ENCODE measurements at regions not wholly inside any gene's neighbourhood (a gene's known extent, or its start where the extent isn't known, plus 50 kb on each side); places are given as distances from the start of the nearest gene placed in this dataset.

GRCh38 chrX:150163956-150164726 lies 199.0 kb upstream of the MAMLD1 start:
- DNase-seq (ENCODE audit: extremely low read depth in 1 of 2, low read depth in 1 of 2): no peak

GRCh38 chrX:150164971-150165600 lies 198.0 kb upstream of the MAMLD1 start:
- DNase-seq (ENCODE audit: extremely low read depth in 1 of 2, low read depth in 1 of 2): no peak

GRCh38 chrX:150165776-150166610 lies 197.1 kb upstream of the MAMLD1 start:
- DNase-seq (ENCODE audit: extremely low read depth in 1 of 2, low read depth in 1 of 2): no peak

GRCh38 chrX:150167482-150168324 lies 195.4 kb upstream of the MAMLD1 start:
- no peak for DNase-seq (ENCODE audit: extremely low read depth in 1 of 2, low read depth in 1 of 2)

- no peak for DNase-seq (ENCODE audit: extremely low read depth in 1 of 2, low read depth in 1 of 2)
Measured at GRCh38 chrX:150182161-150182560, 181.0 kb upstream of the MAMLD1 start.

- DNase-seq (ENCODE audit: extremely low read depth in 1 of 2, low read depth in 1 of 2): no peak
Measured at GRCh38 chrX:150184491-150184890, 178.6 kb upstream of the MAMLD1 start.

GRCh38 chrX:150185766-150186165 lies 177.4 kb upstream of the MAMLD1 start:
- DNase-seq (ENCODE audit: extremely low read depth in 1 of 2, low read depth in 1 of 2): no peak

GRCh38 chrX:150192816-150193215 lies 170.3 kb upstream of the MAMLD1 start:
- DNase-seq (ENCODE audit: extremely low read depth in 1 of 2, low read depth in 1 of 2): no peak

GRCh38 chrX:150196285-150196684 lies 166.8 kb upstream of the MAMLD1 start:
- no peak for DNase-seq (ENCODE audit: extremely low read depth in 1 of 2, low read depth in 1 of 2)

GRCh38 chrX:150197388-150197787 lies 165.7 kb upstream of the MAMLD1 start:
- no peak for DNase-seq (ENCODE audit: extremely low read depth in 1 of 2, low read depth in 1 of 2)

GRCh38 chrX:150198776-150199175 lies 164.3 kb upstream of the MAMLD1 start:
- no peak for DNase-seq (ENCODE audit: extremely low read depth in 1 of 2, low read depth in 1 of 2)

GRCh38 chrX:150199181-150199580 lies 163.9 kb upstream of the MAMLD1 start:
- DNase-seq (ENCODE audit: extremely low read depth in 1 of 2, low read depth in 1 of 2): no peak

GRCh38 chrX:150199803-150200202 lies 163.3 kb upstream of the MAMLD1 start:
- no peak for DNase-seq (ENCODE audit: extremely low read depth in 1 of 2, low read depth in 1 of 2)

GRCh38 chrX:150200361-150200760 lies 162.8 kb upstream of the MAMLD1 start:
- DNase-seq (ENCODE audit: extremely low read depth in 1 of 2, low read depth in 1 of 2): no peak

GRCh38 chrX:150200820-150201287 lies 162.3 kb upstream of the MAMLD1 start:
- peak; percentile 43 to 70 for DNase-seq (ENCODE audit: extremely low read depth in 1 of 2, low read depth in 1 of 2)

- DNase-seq (ENCODE audit: extremely low read depth in 1 of 2, low read depth in 1 of 2): no peak
Measured at GRCh38 chrX:150201391-150201790, 161.7 kb upstream of the MAMLD1 start.

GRCh38 chrX:150201841-150202240 lies 161.3 kb upstream of the MAMLD1 start:
- no peak for DNase-seq (ENCODE audit: extremely low read depth in 1 of 2, low read depth in 1 of 2)

GRCh38 chrX:150202641-150203247 lies 160.4 kb upstream of the MAMLD1 start:
- no peak for DNase-seq (ENCODE audit: extremely low read depth in 1 of 2, low read depth in 1 of 2)

- no peak for DNase-seq (ENCODE audit: extremely low read depth in 1 of 2, low read depth in 1 of 2)
Measured at GRCh38 chrX:150203248-150203645, 159.9 kb upstream of the MAMLD1 start.

GRCh38 chrX:150205011-150205410 lies 158.1 kb upstream of the MAMLD1 start:
- DNase-seq (ENCODE audit: extremely low read depth in 1 of 2, low read depth in 1 of 2): no peak
